ENCODE measurements at regions not wholly inside any gene's neighbourhood (a gene's known extent, or its start where the extent isn't known, plus 50 kb on each side); places are given as distances from the start of the nearest gene placed in this dataset.

- DNase-seq (ENCODE audit: low read depth in 2 of 2) = no peak
These were observed 515.6 kb upstream of the NR2F2 start for GRCh38 chr15:95814908-95815307.

- DNase-seq (ENCODE audit: low read depth in 2 of 2) = no peak
These were observed 513.9 kb upstream of the NR2F2 start for GRCh38 chr15:95816591-95816990.

DNA sequence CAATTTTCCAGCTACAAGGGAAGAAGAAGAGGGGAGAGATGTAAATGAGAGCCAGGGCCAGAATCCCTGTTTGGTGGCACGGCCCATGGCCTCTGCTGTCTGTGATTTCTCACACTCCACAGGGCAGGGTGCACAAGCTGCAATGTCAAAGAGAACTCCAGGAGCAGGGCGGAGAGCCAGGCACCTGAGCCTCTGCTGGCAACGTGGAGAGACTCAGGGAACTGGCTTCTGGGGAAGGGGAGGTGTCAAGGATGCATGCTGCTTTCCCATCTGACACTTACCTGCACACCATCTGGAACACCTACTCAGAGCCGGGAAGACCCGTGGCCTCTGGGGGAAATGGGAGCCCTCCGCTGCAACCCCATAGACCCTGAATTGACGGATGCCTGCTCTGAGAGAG lies 507.5 kb upstream of the NR2F2 start:
- no peak for DNase-seq (ENCODE audit: low read depth in 2 of 2)

DNA sequence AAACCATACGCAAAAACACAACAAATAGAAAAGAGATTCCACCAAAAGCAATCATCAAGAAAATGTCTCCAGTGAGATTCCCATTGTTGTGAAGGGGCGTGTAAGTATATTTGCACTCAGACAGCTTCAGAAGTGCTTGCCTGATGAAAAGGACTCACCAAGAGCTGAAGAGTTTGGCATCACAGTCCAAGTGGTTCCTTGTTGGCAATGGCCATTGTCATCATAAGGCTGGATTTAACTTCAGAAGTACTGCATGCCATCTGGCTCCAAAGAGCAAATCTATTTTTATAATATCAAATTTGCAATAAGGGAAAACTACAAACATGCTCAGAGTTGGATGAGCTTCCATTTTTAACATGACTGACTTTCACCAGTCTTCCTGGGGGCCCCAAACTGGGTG lies 505.3 kb upstream of the NR2F2 start:
- no peak for DNase-seq (ENCODE audit: low read depth in 2 of 2)

GRCh38 chr15:95825671-95826411 lies 504.7 kb upstream of the NR2F2 start:
- DNase-seq (ENCODE audit: low read depth in 2 of 2) = no peak

DNA sequence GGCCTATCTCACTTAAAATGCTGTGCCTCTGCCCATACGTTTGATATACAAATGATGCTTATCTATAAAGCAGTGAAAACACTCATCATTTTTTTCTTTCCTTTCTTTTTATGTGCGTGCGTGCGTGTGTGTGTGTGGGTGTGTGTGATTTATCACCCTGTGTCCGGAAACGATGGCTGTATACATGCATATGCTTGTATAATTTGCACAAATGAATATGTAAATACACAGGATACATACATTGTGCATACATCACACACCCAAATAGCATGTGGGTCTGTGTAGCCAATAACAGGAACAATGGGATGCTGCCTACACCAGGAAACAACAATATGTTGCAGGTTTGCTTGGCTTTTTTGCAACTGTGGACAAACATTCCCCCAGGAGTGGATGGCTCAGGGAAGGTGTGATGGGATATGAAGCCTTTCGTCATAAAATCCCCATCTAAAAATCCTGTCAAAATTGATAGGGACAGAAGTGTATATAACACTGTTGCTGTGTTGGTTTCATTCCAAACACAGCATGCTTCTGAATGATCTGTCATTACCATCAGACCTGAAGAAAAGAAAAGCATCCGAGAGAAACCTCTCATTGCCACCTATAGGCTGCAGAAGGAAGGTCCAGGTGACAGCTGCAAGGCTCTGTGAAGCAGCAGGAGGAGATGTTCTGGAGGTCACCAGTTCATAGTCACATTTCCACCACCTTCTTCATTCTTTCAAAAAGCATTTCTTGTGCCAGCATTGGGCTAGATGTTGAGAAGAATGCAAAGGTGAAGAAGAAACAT lies 503.9 kb upstream of the NR2F2 start:
- DNase-seq (ENCODE audit: low read depth in 2 of 2) = no peak

GRCh38 chr15:95829062-95829461 lies 501.4 kb upstream of the NR2F2 start:
- DNase-seq (ENCODE audit: low read depth in 2 of 2) = no peak

DNA sequence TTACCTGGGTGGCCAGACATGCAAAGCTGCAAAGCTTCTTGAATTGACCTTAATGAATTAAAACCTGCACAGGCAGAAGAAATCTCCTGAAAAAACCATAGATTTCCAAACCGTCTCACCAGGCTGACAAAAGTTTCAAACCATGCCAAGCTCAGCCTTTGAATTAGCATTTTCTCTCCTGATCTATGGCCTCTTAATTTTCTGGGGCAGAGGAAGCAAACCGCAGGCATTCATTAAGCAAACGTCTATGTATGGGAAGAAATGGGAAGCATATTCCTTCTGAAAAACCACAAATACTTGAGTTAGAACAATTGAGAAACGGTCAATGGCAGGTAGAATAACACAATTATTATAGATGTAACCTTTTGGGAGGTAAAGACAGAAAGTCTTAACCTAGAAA lies 500.2 kb upstream of the NR2F2 start:
- DNase-seq (ENCODE audit: low read depth in 2 of 2) = no peak

DNA sequence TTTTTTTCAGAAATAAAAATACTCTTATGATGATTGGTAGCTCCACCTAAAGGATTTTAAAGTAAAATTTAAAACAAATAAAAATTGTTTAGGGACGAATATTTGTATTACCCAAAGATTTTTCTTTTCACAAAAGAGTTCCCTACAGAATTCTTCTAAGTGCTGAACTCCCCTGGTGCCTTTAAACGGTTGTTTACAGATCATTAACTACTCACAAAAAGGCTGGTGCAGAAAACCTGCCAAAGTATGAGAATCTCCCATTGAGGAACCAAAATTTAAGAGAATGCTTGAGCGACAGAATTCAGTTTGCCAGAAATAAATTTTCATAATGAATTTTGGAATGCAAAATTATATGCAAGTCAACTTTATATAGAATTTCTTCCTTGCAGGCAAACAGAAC lies 497.8 kb upstream of the NR2F2 start:
- no peak for DNase-seq (ENCODE audit: low read depth in 2 of 2)

- no peak for DNase-seq (ENCODE audit: low read depth in 2 of 2)
These were observed 496.3 kb upstream of the NR2F2 start for GRCh38 chr15:95834028-95834804.

GRCh38 chr15:95836536-95836935 lies 494.0 kb upstream of the NR2F2 start:
- no peak for DNase-seq (ENCODE audit: low read depth in 2 of 2)

GRCh38 chr15:95837341-95838004 lies 493.0 kb upstream of the NR2F2 start:
- no peak for DNase-seq (ENCODE audit: low read depth in 2 of 2)

- DNase-seq (ENCODE audit: low read depth in 2 of 2) = no peak
These were observed 491.1 kb upstream of the NR2F2 start for GRCh38 chr15:95839367-95839782.

DNA sequence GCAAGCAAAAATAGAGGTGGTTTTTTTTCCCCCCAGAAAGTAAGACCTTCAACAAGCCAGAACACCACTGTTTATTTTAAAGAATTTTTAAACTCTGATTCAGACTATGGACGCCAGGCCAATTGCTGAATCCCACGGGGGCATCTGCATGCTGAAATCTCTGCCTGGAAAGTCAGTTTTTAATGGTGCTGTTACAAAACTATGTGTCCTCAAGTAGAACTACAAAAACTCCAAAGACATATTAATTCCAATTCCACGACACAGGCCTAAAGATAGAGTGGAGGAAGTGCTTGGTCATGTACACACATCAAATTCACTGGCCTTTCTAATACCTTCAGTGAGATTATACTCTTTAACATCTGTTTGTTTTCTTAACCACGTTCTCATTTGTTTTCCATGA lies 490.5 kb upstream of the NR2F2 start:
- no peak for DNase-seq (ENCODE audit: low read depth in 2 of 2)

DNA sequence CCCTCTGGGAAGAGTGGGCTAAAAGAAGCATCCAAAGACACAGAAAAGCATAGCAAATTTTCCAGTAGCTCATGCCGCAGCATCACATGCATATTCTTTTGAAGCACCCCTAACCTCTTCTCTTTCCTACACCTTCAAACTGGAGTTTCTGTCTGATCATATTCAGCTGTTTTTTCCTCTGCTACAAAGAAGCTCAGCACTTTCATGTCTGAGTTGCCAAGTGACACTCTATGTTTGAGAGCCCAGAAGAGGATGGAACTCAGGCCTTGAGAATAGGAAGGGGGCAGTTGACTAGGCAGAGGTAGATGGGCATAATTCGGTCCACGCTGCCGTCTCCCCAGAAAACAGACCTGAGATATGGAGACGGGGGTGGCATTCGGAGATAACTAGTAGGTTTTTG lies 489.6 kb upstream of the NR2F2 start:
- no peak for DNase-seq (ENCODE audit: low read depth in 2 of 2)

DNA sequence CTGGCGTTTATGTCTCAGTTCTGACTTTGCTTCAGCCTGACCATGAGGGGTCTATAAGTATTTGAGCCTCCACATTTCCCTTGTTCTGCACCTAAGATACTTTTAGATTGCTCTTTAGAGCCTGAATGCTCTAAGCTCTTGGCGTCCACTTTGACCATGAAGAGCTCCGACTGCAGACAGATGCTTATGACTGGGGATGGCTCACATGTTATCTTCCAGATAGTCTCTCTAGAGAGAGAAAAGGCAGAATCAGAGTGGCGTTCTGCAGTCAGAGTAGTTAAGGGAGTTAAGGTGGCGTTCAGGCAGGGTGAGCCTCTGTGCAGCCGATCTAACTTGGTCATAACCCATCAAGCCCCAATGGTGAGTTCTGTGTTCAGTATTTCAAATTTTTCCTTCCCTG lies 487.9 kb upstream of the NR2F2 start:
- no peak for DNase-seq (ENCODE audit: low read depth in 2 of 2)

DNA sequence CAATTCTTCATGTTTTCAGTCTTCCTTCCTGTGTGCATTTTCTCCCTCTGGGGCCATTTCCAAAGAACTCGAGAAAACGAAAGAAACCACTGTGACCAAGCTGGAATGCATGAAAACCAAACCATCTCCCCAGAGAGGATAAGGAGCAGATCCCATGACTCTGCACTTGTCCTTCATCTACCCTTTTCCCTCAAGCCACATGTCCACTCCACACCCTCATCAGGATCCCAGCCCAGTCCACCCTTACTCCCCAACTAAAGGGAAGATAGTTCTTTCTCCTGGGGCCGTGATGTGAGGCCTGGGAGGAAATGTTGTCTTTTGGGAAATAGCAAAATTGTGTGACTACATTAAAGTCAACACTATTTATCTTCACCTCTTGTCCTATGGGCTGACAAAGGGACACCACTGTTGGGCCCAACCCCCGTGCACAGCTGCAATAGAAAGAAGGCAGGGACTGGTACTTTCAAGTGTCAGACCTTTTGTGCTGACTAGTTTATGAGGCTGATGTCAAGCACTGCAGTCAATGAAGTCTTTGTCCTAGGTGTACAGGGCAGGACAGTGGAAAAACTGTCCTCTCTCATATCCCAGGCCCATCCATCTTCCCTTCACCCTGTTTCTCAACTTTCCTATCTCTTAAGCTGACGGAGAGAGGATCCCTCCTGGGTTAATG lies 487.1 kb upstream of the NR2F2 start:
- no peak for DNase-seq (ENCODE audit: low read depth in 2 of 2)

DNA sequence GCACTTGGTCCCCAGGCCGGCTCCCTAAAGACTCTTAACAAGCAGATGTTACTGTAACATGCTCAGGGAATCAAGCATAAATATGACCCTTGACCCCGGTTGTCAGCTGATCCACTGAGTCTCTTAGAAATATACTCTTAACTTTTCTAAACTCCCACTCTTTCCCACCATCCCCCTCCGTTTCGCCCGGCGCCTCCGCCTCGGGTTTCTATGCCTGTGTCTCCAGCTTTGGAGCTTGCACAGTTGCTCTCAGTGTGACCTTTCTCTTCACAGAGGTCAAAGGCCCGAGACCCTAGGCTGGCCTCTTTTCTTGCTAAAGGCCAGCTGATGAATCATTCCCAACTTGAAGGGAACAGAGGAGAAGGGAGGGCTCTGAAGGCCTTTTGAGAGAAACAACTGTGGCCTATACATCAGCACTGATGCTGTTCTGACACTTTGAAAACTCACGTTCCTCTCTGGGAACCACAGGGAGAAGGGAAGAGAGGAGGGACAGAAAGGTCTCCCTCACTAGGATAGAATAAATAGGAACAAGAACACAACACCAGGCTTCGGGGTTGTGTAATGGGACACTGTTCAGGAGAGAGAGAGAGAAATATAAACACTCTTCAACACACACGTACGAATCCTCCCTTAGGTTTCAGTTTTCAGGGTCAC lies 484.5 kb upstream of the NR2F2 start:
- DNase-seq (ENCODE audit: low read depth in 2 of 2) = no peak

GRCh38 chr15:95848126-95848525 lies 482.4 kb upstream of the NR2F2 start:
- DNase-seq (ENCODE audit: low read depth in 2 of 2) = no peak

DNA sequence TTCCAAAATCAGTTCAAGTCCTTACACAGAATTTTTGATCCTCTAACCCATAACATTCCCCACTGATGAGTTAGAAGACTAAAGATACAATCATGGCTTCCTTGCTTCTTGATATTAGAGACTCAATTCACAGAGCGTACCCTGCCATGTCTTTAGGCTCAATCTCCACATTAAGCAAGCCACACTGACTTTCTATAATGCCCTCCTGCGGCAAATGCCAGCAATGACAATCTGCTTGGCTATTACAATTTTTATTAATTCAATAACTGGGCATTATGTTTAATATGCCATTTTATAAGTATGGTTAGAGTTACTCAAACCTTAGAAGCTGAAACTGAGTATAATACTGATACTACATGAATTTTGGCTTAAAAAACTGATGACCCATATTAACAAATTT lies 479.7 kb upstream of the NR2F2 start:
- DNase-seq (ENCODE audit: low read depth in 2 of 2) = no peak

- no peak for DNase-seq (ENCODE audit: low read depth in 2 of 2)
These were observed 477.1 kb upstream of the NR2F2 start for GRCh38 chr15:95853350-95853749.

All from stimulated activated CD4-positive, alpha-beta T cell treated with anti-CD3 and anti-CD28 coated beads, Interleukin-15, amount 100 ng/mL, for 48 hours (primary cell).